Omental fat pad (tissue), 3 donors: ENCODE measurements at regions not wholly inside any gene's neighbourhood (a gene's known extent, or its start where the extent isn't known, plus 50 kb on each side); places are given as distances from the start of the nearest gene placed in this dataset.
A peak's percentile ranks its signal among the peaks of the same experiment; 100 is the strongest.

Source experiments
- ATAC-seq: fragments of 150-250 bp; one replicate; pipeline ENCODE4 v1.9.1; 2016; ENCODE audit warnings: mild to moderate bottlenecking, moderate library complexity; ENCODE audit not compliant: low FRiP score
- DNase-seq: peaks from one replicate; pipeline ENCODE4 v3.0.0-alpha.2; 2019; ENCODE audit warnings: low spot score
- TF ChIP-seq, protein P1 (sequence below), 3 donors: fragments of 450-650 bp; IDR thresholded peaks; one replicate each; pipeline ENCODE4 v1.5.1; 2016 to 2017; ENCODE audit warnings: antibody characterized with exemption in 3 of 3, mild to moderate bottlenecking in 3 of 3, moderate library complexity in 2 of 3

- ATAC-seq (no peak), DNase-seq (no peak)
- TF ChIP-seq, protein P1, sequence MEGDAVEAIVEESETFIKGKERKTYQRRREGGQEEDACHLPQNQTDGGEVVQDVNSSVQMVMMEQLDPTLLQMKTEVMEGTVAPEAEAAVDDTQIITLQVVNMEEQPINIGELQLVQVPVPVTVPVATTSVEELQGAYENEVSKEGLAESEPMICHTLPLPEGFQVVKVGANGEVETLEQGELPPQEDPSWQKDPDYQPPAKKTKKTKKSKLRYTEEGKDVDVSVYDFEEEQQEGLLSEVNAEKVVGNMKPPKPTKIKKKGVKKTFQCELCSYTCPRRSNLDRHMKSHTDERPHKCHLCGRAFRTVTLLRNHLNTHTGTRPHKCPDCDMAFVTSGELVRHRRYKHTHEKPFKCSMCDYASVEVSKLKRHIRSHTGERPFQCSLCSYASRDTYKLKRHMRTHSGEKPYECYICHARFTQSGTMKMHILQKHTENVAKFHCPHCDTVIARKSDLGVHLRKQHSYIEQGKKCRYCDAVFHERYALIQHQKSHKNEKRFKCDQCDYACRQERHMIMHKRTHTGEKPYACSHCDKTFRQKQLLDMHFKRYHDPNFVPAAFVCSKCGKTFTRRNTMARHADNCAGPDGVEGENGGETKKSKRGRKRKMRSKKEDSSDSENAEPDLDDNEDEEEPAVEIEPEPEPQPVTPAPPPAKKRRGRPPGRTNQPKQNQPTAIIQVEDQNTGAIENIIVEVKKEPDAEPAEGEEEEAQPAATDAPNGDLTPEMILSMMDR (IDR thresholded peaks at IDR 0.05), result no peak
Measured at GRCh38 chr7:46488607-46489006, 567.5 kb upstream of the IGFBP3 start.

DNA sequence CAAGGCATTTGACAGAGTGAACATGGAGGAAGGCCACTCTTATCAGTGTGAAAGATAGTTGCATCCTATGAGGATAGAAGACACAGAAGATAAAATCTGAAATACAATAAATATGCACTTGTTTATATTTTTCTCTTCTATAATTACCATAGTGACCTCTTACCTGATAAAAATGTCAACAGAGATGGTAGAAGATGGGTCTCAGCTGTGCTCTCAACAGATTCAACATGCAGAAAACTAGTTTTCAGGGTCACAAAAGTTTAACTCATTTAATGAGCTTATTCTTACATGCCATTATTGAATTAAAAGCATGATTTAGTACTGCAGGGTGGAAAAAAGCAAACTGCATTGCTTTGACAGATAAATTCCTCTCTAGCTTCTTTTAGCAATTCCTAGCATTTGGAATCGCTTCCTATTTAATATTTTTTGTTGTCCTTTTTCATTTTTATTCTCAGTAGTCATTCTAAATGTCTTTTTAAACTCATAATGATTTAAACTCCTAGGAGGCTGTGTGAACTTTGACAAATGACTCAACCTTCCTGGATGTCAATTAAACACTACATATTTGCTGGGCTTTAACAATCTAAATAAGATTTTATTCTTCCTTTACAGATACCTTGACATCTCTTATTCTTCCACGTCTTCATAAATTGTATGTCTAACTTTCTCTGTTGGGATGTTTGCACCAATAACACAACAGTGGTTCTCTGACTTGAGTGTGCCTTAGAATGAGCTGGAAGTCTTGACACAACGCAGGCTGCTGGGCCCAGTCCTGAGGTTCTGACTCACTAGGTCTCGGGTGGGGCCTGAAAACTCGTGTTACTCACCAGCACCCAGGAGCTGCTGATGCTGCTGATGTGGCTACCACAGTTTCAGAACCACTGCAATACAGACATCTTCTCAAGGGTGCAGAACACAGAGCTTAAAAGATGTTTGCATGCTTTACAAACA lies 565.5 kb upstream of the IGFBP3 start:
- DNase-seq (no peak), ATAC-seq (peak; percentile 76)
- TF ChIP-seq, protein P1 (IDR thresholded peaks at IDR 0.05), result no peak

DNA sequence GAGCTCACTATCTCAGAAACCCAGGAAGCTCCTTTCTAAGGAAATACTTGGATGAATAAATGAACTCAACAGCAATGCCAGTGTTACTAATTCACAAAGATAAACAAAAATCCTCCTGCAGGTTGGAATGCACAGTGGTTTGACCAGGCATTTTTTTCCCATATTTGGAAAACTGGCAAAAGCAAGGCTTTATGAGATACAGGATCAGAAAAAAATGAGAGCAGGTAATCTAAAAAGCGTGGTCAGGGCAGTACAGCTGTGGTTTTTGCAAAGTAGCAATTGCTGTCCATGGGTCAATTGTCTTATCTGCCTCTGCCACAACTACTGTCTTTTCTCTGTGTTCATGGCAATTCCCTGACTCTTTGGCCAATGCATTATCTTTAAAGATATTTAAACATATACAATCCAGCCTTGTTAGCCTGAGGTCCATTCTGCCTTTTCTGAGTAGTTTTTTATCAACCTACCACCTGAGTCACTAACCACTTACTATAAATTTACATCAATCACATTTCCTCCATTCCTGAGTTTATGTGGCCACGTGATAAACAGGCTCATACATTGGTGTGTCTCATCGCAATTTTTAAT lies 564.5 kb upstream of the IGFBP3 start:
- TF ChIP-seq, protein P1 (IDR thresholded peaks at IDR 0.05), result no peak
- DNase-seq (no peak), ATAC-seq (no peak)

GRCh38 chr7:46484906-46485305 lies 563.8 kb upstream of the IGFBP3 start:
- ATAC-seq, result no peak

DNA sequence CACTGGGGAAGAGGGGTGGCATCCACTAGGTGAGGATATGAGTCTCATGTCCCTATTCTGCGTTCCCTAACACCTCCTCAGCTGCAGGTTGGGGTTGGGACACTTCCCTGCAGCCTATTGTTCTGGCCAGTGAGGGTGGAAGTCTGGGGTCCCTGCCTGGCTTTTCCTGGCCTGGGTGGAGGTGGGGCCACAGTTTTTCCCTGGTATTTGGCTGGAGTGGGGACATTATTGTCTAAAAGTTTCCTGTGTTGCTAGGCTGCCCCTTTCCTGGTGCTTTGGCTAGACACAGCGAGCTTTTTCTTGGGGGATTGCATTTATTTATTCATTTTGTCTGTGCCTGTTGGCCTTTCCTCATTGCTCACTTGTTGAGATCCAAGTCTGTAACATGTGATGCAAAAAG lies 559.5 kb upstream of the IGFBP3 start:
- TF ChIP-seq, protein P1 (IDR thresholded peaks at IDR 0.05), result no peak
- DNase-seq, result no peak
- no peak for ATAC-seq

More at GRCh38 chr7:46484906-46485305, 563.8 kb upstream of the IGFBP3 start:
- DNase-seq, result no peak
- TF ChIP-seq, protein P1 (IDR thresholded peaks at IDR 0.05), result no peak

DNA sequence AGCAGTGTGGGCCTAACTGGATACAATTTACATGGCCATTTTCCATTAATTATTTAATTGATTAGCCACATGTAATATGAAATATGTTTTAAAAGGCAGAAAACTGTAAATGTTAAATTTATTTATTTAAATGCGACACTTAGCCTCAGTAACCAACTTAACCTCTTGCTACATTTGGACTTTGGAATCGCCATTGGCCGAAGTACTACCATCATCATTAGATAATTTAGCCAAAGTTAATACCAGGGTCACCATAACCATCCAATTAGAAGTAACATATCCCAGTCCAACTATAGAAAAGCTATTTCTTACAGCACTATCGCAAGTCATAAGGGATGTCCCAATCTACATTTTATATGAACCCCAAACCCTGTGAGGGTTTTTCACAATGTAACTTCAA lies 558.6 kb upstream of the IGFBP3 start:
- TF ChIP-seq, protein P1 (IDR thresholded peaks at IDR 0.05), result no peak
- DNase-seq (no peak), ATAC-seq (no peak)
